ENCODE measurements at regions not wholly inside any gene's neighbourhood (a gene's known extent, or its start where the extent isn't known, plus 50 kb on each side); places are given as distances from the start of the nearest gene placed in this dataset.

DNA sequence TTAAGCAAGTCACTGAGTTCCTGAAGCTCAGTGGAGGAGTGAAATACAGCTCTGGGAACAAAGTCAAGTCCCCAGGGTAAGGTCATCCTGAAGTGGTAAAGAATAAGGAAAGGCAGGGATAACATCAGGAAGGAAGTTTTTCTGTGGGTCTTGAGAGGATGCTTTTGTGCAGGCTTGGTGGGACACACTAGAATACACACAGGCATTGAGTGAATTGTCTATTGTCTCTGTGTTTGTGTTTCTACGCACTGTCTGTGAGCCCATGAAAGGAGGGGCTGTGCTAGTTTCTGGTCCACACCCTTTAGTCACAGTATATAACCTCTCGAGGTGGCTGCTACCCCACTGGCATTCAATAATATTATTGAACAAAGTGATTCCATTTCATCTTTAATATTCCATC lies 95.8 kb upstream of the ABCB5 start (continued):
- TF ChIP-seq, protein P1, sequence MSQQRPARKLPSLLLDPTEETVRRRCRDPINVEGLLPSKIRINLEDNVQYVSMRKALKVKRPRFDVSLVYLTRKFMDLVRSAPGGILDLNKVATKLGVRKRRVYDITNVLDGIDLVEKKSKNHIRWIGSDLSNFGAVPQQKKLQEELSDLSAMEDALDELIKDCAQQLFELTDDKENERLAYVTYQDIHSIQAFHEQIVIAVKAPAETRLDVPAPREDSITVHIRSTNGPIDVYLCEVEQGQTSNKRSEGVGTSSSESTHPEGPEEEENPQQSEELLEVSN (IDR thresholded peaks at IDR 0.05), result no peak

Data from H1 (cell line).